ENCODE measurements at regions not wholly inside any gene's neighbourhood (a gene's known extent, or its start where the extent isn't known, plus 50 kb on each side); places are given as distances from the start of the nearest gene placed in this dataset.
"Not testable (repeated sequence)": the region's sequence is repeated elsewhere in the genome, so short reads cannot be mapped to it uniquely, and the experiment has no call there.

DNA sequence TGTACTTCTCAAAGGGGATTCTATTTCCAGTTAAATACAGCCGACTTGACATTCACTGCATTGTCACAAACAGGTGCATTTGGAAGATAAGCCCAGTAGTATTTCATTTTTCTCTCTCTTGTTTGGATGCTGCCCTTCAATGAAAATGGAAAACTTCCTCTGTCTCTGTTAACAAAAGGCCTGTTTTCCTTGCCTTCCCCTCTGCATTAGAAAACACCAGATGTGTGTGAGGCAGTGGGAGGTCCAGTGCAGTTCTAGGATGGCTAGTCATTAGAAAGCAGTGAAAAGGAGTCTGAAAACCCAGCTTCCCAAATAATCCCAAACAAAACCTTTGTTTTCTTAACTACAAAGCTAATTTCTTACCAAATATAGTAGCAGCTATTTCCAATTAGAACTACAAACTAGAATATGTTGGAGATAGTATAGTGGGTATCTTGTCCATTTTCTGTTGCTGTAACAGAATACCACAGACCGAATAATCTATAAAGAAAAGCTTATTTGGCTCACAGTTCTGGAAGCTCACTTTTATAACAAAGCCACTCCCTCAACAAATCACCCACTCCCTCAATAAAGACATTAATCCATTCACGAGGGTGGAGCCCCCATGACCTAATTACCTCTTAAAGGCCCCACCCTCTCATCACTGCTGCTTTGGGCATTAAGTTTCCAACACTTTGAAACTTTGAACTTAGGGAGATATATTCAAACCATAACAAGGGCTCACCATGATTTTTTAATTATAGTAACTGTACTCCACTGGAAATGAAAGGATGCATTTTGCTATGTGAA, 452.1 kb upstream of the RPS6KA3 start:
- intact Hi-C loops (cut with micrococcal nuclease): no loop called here
- Mint-ChIP-seq H3K27me3 (no peaks in the 10 kb centered on the region), H3K4me3 (no peak overlapping the region), H3K4me1 (no peaks in the 10 kb centered on the region), H3K36me3 (ENCODE audit: low read depth) (no peaks in the 10 kb centered on the region), H3K27ac (no peak overlapping the region), H3K9me3 (no peaks in the 10 kb centered on the region)
- DNase-seq: no peak

DNA sequence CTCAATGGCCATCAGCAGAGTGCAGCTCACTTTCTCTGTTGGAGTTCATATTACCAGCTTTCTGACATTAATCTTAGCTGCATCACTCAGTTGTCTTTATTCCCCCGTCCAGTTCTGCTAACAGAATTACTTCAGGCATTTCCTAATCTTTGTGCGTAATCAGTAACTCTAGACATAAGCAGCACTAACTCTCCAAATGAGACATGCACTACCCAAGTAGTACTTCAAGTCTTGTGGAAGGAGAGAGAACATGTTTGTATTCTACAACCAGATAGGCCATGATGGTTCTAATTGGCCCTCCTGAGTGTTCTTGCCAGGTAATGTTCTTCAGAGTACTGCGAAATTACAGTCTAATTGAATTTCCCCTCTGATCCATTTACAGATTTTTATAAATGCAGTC, 448.5 kb upstream of the RPS6KA3 start:
- no peak overlapping the region for H3K4me3 Mint-ChIP-seq
- H3K36me3 Mint-ChIP-seq (ENCODE audit: low read depth): no peaks in the 10 kb centered on the region
- no peak overlapping the region for H3K27ac Mint-ChIP-seq
- H3K4me1 Mint-ChIP-seq: no peaks in the 10 kb centered on the region
- no peaks in the 10 kb centered on the region for H3K27me3 Mint-ChIP-seq
- no peak for DNase-seq
- intact Hi-C loops (cut with micrococcal nuclease): no loop called here
- H3K9me3 Mint-ChIP-seq: no peaks in the 10 kb centered on the region

DNA sequence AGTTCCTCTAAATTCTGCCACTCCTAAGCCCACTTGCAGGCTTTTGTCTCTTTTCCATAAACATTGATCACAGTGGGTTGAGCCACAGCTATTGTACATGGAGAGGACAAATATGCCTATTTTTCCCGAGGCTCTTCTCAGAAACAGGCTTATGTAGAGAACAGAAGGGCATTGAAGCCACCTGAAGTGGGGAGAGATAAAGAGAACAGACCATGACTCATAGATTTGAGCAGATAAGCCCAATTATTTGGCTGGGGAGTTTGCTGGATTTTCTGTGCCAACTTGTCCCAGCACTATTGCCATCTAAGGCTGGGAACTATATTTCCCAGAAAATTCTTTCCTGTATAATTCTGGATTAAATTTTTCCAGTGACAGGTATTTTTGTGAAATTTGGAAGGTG, 446.1 kb upstream of the RPS6KA3 start:
- intact Hi-C loops (cut with micrococcal nuclease): no loop called here
- no peak for DNase-seq

DNA sequence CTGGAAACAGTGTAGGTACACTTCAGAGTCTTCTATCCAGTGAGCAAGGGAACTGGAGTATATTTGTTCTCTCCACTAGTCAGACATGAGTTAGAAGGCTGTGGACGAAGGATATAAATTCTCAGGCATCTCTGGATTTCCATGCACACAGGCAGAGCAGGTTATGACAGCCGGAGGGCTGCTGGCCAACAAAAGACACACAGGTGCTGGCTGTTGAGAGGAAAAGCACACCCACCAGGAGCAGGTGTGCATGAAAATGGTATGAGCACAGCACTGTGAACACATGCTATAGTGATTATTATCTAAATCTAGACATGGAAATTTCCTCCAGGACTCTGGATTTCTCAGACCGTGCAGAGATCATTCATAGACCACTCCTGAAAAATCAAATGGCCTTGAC, 444.7 kb upstream of the RPS6KA3 start:
- no peaks in the 10 kb centered on the region for H3K9me3 Mint-ChIP-seq
- H3K27me3 Mint-ChIP-seq: no peaks in the 10 kb centered on the region
- no peak overlapping the region for H3K4me3 Mint-ChIP-seq
- H3K27ac Mint-ChIP-seq: no peak overlapping the region
- H3K36me3 Mint-ChIP-seq (ENCODE audit: low read depth): no peaks in the 10 kb centered on the region
- DNase-seq: no peak
- no peaks in the 10 kb centered on the region for H3K4me1 Mint-ChIP-seq
- intact Hi-C loops (cut with micrococcal nuclease): no loop called here

More for the DNA sequence above, 446.1 kb upstream of the RPS6KA3 start:
- no peak overlapping the region for H3K27ac Mint-ChIP-seq
- no peak overlapping the region for H3K4me3 Mint-ChIP-seq
- no peaks in the 10 kb centered on the region for H3K36me3 Mint-ChIP-seq (ENCODE audit: low read depth)
- no peaks in the 10 kb centered on the region for H3K4me1 Mint-ChIP-seq
- H3K9me3 Mint-ChIP-seq: no peaks in the 10 kb centered on the region
- H3K27me3 Mint-ChIP-seq: no peaks in the 10 kb centered on the region

DNA sequence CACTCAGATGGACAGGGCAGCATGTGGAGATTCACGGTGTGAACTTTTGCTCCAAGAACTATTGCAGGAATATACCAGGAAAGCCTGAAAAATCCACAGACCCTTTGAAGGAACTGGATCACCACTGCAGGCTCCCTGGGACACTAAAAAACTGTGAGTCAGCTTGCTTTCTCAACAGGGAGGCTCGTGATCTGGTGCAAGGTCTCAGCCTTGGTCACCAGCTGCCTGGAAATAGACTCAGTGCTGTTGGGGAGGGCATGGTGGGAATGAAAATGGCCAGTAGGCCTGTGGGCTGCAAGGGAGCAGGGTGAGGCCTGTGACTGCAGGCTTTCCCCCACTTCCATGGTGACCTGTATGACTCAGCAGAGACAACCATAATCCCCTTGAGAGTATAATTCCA, 426.4 kb upstream of the RPS6KA3 start:
- DNase-seq: no peak
- H3K36me3 Mint-ChIP-seq (ENCODE audit: low read depth): no peaks in the 10 kb centered on the region
- H3K9me3 Mint-ChIP-seq: no peaks in the 10 kb centered on the region
- intact Hi-C loops (cut with micrococcal nuclease): no loop called here
- H3K4me3 Mint-ChIP-seq: no peak overlapping the region
- no peaks in the 10 kb centered on the region for H3K4me1 Mint-ChIP-seq
- H3K27ac Mint-ChIP-seq: no peak overlapping the region
- H3K27me3 Mint-ChIP-seq: no peaks in the 10 kb centered on the region

DNA sequence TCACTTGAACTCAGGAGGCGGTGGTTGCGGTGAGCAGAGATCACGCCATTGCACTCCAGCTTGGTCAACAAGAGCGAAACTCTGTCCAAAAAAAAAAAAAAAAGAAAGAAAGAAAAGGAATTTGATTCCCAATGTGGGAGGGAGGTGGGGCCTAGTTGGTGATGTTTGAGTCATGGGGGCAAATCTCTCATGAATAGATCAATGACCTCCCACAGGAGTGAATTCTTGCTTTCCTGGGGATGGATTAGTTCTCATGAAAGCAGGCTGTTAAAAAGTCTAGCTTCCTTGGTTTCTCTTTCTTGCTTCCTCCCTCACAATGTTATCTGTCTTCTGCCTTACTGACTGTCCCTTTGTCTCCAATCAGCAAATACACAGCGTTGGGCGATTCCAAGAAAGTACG, 419.5 kb upstream of the RPS6KA3 start:
- H3K27me3 Mint-ChIP-seq: no peaks in the 10 kb centered on the region
- H3K4me1 Mint-ChIP-seq: no peaks in the 10 kb centered on the region
- H3K4me3 Mint-ChIP-seq: no peak overlapping the region
- no peak for DNase-seq
- no peak overlapping the region for H3K27ac Mint-ChIP-seq
- H3K36me3 Mint-ChIP-seq (ENCODE audit: low read depth): no peaks in the 10 kb centered on the region
- H3K9me3 Mint-ChIP-seq: no peaks in the 10 kb centered on the region
- intact Hi-C loops (cut with micrococcal nuclease): no loop called here

DNA sequence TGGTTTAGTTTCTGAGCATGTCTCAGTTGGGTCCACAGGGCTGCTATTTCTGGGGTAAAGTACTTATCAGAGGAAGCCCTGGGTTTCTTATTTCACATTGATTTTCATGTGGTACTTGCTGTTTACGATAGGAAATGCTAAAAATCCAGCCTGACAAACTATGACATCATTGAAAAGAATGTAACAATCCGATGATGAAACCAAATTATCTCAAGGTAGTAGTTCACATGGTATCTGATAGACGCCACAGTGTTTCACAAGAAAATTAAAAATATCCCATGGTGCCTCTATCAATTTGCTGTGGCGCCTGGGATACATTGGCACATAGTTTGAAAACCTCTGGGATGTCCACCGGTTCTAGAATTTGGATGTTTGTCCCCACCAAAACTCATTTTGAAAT, 418.9 kb upstream of the RPS6KA3 start:
- Mint-ChIP-seq H3K4me3 (no peak overlapping the region), H3K4me1 (no peaks in the 10 kb centered on the region), H3K27ac (no peak overlapping the region), H3K36me3 (ENCODE audit: low read depth) (no peaks in the 10 kb centered on the region), H3K27me3 (no peaks in the 10 kb centered on the region), H3K9me3 (no peaks in the 10 kb centered on the region)
- intact Hi-C loops (cut with micrococcal nuclease): no loop called here
- DNase-seq: no peak

DNA sequence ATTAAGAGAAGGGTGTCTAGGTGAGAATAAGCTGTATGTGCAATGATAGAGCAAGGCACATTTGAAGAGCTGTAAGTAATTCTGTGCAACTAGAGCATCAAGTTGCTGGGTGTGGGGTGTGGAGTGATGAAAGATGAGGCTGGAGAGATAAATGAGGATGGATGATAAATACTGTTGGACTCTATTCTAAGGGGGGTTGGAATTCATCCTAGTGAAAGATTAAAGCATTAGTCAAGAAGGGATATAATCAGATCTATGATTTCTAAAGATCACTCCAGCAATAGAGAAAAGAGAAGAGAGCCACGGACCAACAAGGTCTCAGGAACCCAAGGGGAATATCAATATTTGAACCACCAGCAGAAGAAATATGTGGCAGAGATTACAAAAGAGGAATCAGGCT, 415.0 kb upstream of the RPS6KA3 start:
- Mint-ChIP-seq H3K4me3 (no peak overlapping the region), H3K9me3 (no peaks in the 10 kb centered on the region), H3K27ac (no peak overlapping the region), H3K27me3 (no peaks in the 10 kb centered on the region), H3K4me1 (no peaks in the 10 kb centered on the region), H3K36me3 (ENCODE audit: low read depth) (no peaks in the 10 kb centered on the region)
- intact Hi-C loops (cut with micrococcal nuclease): no loop called here
- no peak for DNase-seq

DNA sequence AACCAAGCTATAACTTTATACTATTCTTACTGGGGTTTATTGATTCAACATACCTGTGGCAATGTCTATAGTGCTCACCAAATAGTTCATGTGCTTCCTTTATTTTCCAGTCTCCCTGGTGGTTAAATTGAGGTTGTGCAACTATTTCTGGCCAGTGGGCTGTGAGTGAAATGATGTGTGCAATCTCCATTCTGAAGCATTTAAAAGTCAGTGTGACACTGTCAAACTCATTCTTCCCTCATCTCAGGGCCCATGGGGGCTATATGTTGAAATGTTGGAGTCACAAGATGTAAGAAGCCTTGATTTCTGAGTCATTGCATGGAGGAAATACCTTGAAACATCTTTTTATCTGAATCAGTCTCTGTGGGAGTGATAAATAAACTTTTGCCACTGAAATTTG, 414.3 kb upstream of the RPS6KA3 start:
- intact Hi-C loops (cut with micrococcal nuclease): no loop called here
- Mint-ChIP-seq H3K9me3 (no peaks in the 10 kb centered on the region), H3K36me3 (ENCODE audit: low read depth) (no peaks in the 10 kb centered on the region), H3K4me1 (no peaks in the 10 kb centered on the region), H3K27ac (no peak overlapping the region), H3K4me3 (no peak overlapping the region), H3K27me3 (no peaks in the 10 kb centered on the region)
- no peak for DNase-seq

DNA sequence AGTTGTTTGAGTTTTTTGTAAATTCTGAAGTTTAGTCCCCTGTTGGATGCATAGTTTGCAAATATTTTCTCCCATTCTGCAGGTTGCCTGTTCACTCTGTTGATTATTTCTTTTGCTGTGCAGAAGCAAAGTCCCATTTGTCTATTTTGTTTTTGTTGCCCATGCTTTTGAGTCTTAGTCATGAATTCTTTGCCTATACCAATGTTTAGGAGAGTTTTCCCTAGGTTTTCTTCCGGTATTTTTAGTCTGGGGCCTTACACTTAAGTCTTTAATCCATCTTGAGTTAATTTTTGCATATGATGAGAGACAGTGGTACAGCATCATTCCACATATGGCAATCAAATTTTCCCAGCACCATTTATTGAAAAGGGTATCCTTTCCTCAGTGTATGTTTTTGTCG, 405.8 kb upstream of the RPS6KA3 start:
- DNase-seq: no peak
- Mint-ChIP-seq H3K4me3 (no peak overlapping the region), H3K36me3 (ENCODE audit: low read depth) (no peaks in the 10 kb centered on the region), H3K27ac (no peak overlapping the region), H3K9me3 (no peaks in the 10 kb centered on the region), H3K4me1 (no peaks in the 10 kb centered on the region), H3K27me3 (no peaks in the 10 kb centered on the region)
- intact Hi-C loops (cut with micrococcal nuclease): no loop called here

DNA sequence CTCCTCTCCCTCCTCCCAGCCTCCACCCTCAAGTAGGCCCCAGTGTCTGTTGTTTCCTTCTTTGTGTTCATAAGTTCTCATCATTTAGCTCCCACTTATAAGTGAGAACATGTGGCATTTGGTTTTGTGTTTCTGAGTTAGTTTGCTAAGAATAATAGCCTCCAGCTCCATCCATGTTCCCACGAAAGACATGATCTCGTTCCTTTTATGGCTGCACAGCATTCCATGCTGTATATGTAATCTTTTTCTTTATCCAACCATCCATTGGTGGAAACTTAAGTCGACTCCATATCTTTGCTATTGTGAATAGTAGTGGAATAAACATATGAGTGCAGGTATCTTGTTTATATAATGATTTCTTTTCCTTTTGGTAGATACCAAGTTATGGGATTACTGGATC, 405.0 kb upstream of the RPS6KA3 start:
- H3K9me3 Mint-ChIP-seq; H3K36me3 Mint-ChIP-seq (ENCODE audit: low read depth); H3K4me3 Mint-ChIP-seq; H3K27ac Mint-ChIP-seq; intact Hi-C loops (cut with micrococcal nuclease); H3K4me1 Mint-ChIP-seq; H3K27me3 Mint-ChIP-seq; DNase-seq: not testable (repeated sequence)

DNA sequence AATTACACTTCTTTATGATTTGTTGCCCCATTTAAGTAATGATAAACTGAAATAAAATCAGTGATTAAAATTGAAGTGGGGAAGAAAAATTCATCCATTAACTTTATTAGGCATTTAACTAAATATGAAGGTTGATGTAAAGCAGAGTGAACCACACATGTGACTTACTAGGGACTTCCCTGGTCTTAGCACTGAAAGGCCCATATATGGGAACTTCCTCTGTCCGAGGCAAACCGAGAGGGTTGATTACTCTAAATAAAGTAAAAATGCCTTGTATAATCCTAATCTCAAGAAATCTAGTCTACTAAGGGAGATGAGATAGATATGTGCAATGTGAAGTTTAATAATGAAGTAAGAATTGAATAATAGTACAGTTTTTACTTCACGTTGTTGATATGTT, 403.9 kb upstream of the RPS6KA3 start:
- H3K36me3 Mint-ChIP-seq (ENCODE audit: low read depth): no peaks in the 10 kb centered on the region
- H3K27me3 Mint-ChIP-seq: no peaks in the 10 kb centered on the region
- no peaks in the 10 kb centered on the region for H3K4me1 Mint-ChIP-seq
- intact Hi-C loops (cut with micrococcal nuclease): no loop called here
- DNase-seq: no peak
- H3K27ac Mint-ChIP-seq: no peak overlapping the region
- no peaks in the 10 kb centered on the region for H3K9me3 Mint-ChIP-seq
- H3K4me3 Mint-ChIP-seq: no peak overlapping the region

DNA sequence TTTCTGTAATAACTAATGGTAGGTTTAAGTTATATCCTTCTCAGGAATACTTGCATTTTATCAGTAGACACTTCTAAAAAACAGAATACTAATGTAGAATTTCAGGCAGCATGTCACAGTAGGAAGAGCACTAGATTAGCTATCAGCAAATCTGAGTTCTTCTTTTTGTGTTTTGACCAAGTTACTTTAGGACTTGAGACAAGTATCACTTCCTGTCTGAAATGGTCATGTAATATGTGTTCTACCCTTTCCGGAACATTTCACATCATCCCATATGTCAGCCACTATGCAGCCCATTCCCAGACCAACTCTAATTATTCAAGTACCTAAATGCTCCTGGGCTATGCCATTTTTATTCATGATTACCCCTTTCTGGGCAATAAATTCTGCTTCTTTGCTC, 401.8 kb upstream of the RPS6KA3 start:
- no peaks in the 10 kb centered on the region for H3K36me3 Mint-ChIP-seq (ENCODE audit: low read depth)
- H3K9me3 Mint-ChIP-seq: no peaks in the 10 kb centered on the region
- H3K27me3 Mint-ChIP-seq: no peaks in the 10 kb centered on the region
- no peak for DNase-seq
- H3K4me1 Mint-ChIP-seq: no peaks in the 10 kb centered on the region
- intact Hi-C loops (cut with micrococcal nuclease): no loop called here
- H3K4me3 Mint-ChIP-seq: no peak overlapping the region
- H3K27ac Mint-ChIP-seq: no peak overlapping the region

DNA sequence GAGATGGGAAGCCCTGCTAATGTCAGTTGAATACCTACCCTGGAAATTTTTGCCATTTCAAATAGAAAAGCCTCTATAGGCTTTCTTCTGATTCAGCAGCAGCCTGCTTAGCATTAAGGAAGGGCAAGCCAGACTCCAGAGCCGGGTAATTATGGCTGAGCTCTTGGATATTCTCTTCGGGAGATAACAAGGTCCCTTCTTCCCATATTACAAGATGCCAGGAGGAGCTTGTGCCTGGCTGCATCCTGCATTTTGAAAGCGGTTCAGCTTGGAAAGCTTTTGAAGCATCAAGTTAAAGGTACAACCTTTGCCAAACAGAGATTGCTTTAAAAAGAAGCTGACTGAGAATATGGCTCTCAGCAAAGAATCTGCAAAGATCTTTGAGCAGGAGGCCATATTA, 399.6 kb upstream of the RPS6KA3 start:
- no peak overlapping the region for H3K27ac Mint-ChIP-seq

DNA sequence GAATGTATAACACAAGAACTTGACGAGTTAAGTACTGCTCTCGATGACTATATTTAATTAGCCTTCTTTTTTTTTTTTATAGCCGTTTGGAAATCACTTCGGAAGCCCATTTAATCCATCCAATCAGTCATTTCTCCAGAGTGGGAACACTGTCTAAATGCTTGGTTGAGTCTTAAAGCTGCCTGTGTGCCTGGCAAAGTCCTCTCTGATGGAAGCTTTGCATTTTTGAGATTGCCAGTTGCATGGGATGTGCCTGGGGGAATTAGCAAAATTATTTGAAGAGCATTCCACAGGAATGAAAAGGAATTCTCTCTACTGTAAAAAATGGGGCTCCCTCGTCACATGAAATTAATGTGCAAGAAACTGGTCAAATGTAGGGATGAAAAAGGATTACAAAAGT, 398.8 kb upstream of the RPS6KA3 start:
- no peak for DNase-seq
- intact Hi-C loops (cut with micrococcal nuclease): no loop called here
- Mint-ChIP-seq H3K27ac (no peak overlapping the region), H3K4me1 (no peaks in the 10 kb centered on the region), H3K9me3 (no peaks in the 10 kb centered on the region), H3K36me3 (ENCODE audit: low read depth) (no peaks in the 10 kb centered on the region), H3K4me3 (no peak overlapping the region), H3K27me3 (no peaks in the 10 kb centered on the region)

More for the DNA sequence above, 399.6 kb upstream of the RPS6KA3 start:
- Mint-ChIP-seq H3K4me1 (no peaks in the 10 kb centered on the region), H3K4me3 (no peak overlapping the region), H3K36me3 (ENCODE audit: low read depth) (no peaks in the 10 kb centered on the region), H3K9me3 (no peaks in the 10 kb centered on the region), H3K27me3 (no peaks in the 10 kb centered on the region)
- intact Hi-C loops (cut with micrococcal nuclease): no loop called here
- no peak for DNase-seq
